Choroid plexus epithelial cell (primary cell): ENCODE measurements at regions not wholly inside any gene's neighbourhood (a gene's known extent, or its start where the extent isn't known, plus 50 kb on each side); places are given as distances from the start of the nearest gene placed in this dataset.

Experiments used
- DNase-seq: peaks from one replicate; pipeline ENCODE4 v3.0.0-alpha.2; 2010; ENCODE audit warnings: low read depth
- H3K4me3 ChIP-seq: 2 replicates; pipeline ENCODE4 v1.5.1; 2011; ENCODE audit warnings: low read depth, mild to moderate bottlenecking, control low read depth, low read length, moderate library complexity
- CTCF ChIP-seq: conservative IDR thresholded peaks from 2 replicates; pipeline ENCODE4 v1.5.1; 2011; ENCODE audit warnings: low read depth, mild to moderate bottlenecking, control low read depth, inconsistent platforms, low read length, moderate library complexity

DNA sequence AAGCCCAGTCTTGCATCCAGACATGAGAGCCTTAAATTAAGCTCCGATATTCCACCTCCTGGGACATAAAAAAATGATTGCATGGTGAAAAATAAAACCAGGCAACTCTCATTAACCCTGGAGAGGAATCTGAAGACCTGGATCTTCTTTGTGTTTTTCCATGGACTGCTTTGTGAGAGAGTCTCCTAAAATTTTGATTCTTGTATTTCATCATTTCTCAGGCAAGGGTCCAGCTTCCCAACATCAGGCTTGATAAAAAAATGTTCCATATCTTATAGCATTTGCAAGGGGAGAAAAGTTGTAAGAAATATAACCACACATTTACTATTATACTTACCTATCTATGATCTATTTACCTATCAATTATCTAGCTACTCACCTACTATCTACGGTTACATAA lies 327.5 kb upstream of the SPHKAP start:
- DNase-seq, result no peak
- no peak for TF ChIP-seq CTCF

DNA sequence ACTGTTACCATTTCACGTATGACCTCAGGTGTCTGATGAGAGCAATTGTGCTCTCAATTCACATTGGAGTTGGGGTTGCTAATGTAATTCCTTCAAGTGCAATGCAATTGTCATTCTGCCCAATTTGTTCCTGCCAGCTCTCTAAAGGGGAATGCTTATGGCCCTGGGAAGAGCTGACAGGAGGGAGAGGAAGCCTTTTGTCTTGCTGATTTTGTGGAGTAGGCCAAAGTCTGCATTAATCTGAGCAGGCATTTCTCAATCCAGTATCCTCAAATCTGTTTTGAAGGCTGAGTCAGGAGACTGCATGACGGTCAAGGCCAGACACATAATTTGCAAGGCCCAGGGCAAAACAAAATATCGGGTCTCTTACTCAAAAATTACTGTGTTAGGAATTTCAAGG lies 326.4 kb upstream of the SPHKAP start:
- no peak for DNase-seq
- no peak for TF ChIP-seq CTCF
- H3K4me3 ChIP-seq, result no peak overlapping the region

More for the DNA sequence above, 327.5 kb upstream of the SPHKAP start:
- H3K4me3 ChIP-seq, result no peak overlapping the region

- TF ChIP-seq CTCF, result no peak
- H3K4me3 ChIP-seq, result no peak overlapping the region
- DNase-seq, result no peak
Observed at GRCh38 chr2:228507231-228507824, 325.8 kb upstream of the SPHKAP start.

DNA sequence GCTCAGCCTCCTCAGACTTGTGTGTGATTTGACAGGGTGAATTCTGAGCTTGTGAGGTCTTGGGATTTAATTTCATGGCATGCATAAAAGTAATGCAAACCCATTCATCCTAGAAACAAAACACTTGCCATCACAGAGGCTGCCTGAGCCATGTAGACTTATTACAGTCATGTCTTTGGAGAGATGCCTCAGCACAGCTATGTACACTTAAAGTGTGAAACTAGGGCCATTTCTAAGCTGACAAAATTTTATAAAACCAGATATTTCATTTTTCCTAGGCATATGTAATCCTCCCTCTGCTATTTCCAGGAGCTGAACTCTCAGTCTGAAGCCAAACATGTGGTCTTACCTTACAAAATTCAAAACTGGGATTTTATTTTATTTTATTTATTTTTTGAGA lies 322.2 kb upstream of the SPHKAP start:
- no peak overlapping the region for H3K4me3 ChIP-seq
- DNase-seq, result no peak
- TF ChIP-seq CTCF, result no peak

DNA sequence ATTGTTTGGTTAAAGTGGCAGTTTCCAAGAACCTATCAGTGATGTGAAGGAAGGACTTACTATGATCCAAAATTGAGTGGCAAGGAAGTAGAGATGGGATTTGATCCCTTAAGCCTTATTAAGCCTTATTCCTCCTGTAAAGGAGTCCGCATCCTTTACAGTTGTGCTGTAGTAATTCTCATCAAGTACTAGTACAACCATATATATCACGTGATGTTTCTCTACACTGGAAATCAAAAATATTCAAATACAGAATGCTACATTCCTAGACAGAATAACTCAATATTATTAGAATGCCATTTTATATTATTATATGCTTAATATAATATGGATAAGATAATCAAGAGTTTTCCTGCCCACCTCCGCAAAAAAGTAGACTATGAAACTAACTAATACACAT lies 312.4 kb upstream of the SPHKAP start:
- TF ChIP-seq CTCF, result no peak
- DNase-seq, result no peak

GRCh38 chr2:228479014-228479413 lies 297.5 kb upstream of the SPHKAP start:
- H3K4me3 ChIP-seq, result no peak overlapping the region
- DNase-seq, result no peak
- no peak for TF ChIP-seq CTCF

More for the DNA sequence above, 312.4 kb upstream of the SPHKAP start:
- no peak overlapping the region for H3K4me3 ChIP-seq

DNA sequence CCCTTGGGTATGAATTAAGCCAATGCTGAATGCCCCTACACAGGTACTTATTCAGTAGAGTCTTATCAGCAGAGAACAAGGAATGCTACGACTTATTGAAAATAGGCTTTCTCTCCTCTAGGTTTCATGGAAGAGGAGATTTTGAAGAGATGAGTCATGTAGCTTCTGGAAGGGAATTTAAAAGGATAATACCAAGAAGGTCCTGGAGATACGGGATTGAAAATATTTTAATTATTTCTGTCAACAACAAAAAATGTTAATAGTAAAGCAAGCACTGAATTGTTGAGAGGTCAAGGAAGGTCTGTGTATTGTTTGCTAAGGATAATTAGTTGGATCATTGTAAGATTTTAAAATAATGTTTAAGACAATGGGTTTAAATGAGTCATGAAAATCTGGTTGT lies 293.0 kb upstream of the SPHKAP start:
- no peak overlapping the region for H3K4me3 ChIP-seq
- DNase-seq, result no peak
- no peak for TF ChIP-seq CTCF
